ENCODE measurements at regions not wholly inside any gene's neighbourhood (a gene's known extent, or its start where the extent isn't known, plus 50 kb on each side); places are given as distances from the start of the nearest gene placed in this dataset.

DNA sequence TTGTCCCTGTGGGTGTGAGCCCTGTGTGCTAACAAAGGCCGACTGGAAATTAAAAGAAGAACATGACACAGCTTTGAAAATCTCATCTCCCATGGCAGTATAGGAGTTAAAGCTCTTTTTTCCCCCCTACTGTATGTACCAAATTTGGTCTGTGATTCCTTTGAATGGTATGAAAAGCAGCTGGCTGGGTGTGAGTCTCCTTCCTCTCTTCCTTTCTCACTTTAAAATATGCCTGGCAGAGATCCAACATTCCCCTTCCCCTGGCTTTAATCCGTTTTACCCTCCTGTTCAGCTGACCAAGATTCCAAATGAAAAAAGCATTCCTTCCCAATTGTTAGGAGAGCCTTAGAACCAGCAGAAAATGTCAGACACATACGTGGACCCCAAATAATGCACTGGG lies 225.0 kb upstream of the CELF2 start:
- peak; percentile 80 to 94 for DNase-seq (ENCODE audit: low read depth in 2 of 2)

GRCh38 chr10:10794046-10794445 lies 223.6 kb upstream of the CELF2 start:
- DNase-seq (ENCODE audit: low read depth in 2 of 2) = no peak

DNA sequence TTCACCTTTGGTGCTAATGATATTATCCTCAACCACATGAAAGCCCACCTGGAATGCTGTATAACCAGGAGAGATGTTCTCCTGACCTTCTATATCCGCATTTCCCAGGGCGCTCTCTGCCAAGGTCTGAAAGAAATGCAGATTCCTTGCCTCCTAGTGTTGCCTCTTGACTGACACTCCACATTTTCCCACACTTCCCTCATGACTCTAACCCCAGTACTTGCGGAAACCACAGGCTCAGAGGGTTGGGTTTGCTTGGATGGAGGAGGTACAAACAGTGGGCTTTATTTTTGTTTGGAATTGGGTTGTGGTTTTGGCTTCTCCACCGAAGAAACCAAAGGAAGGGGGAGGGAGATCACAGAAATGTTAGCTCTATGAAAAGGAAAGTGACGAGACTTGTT lies 222.9 kb upstream of the CELF2 start:
- peak in 1 of 2 donors; percentile 91 for DNase-seq (ENCODE audit: low read depth in 2 of 2)

- peak; percentile 6 to 87 for DNase-seq (ENCODE audit: low read depth in 2 of 2)
Measured at GRCh38 chr10:10796061-10796773, 221.5 kb upstream of the CELF2 start.

- peak in 1 of 2 donors; percentile 62 for DNase-seq (ENCODE audit: low read depth in 2 of 2)
Measured at GRCh38 chr10:10796774-10797415, 220.8 kb upstream of the CELF2 start.

GRCh38 chr10:10797513-10797912 lies 220.2 kb upstream of the CELF2 start:
- DNase-seq (ENCODE audit: low read depth in 2 of 2) = no peak

DNA sequence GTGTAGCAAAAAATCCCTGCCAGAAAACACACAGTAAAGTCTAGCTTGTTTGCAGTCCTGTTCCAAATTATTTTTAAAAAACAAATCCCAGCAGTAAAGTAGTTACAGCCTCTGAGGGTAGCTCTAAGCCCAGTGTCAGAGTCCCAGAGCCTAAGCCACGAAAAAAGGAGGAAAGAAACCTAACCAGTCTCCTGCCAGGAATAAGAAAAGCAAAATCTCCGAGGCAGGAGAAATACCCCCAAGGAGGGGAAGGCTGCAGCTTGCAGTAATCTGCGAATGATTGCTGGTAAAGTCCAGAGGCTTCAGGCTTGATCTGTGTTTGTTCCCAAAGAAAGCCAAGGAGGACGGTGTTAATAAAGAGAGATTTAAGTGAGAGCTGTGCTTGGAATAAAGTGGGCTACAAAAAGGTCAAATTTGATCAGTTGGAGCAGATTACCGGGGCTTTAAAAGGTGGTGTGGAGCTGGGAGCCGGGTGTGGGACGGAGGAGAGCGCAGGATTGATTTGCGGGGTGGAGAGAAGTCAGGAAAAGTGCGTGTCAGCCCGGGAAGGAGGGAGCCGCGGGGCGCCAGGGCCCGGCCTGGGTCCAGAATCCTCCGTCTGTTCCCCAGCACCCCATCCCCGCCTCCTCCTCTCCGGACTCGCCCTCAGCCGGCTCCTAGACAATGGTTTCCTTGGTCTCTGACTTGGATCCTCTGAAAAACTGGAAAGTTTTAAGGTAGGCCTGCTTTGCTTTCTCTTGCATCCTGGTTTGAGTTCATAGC lies 219.4 kb upstream of the CELF2 start:
- DNase-seq (ENCODE audit: low read depth in 2 of 2) = no peak

DNA sequence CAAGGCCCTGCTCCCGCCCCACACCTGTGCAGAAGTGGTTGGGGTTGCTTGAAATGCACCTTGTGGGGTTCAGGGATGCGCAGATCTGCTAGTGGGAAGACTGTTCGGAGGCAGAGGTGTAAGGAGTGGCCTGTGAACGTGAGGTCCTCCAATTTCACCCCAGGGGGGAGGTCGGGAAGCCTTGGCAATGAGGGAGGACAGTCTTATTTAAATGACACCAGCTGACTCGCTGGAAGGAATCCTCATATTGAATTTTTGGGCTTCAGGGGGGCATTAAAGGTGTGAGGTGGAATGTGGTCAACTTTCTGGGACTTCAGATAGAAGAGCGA lies 218.8 kb upstream of the CELF2 start:
- DNase-seq (ENCODE audit: low read depth in 2 of 2) = no peak

GRCh38 chr10:10800961-10801360 lies 216.7 kb upstream of the CELF2 start:
- DNase-seq (ENCODE audit: low read depth in 2 of 2) = no peak

DNA sequence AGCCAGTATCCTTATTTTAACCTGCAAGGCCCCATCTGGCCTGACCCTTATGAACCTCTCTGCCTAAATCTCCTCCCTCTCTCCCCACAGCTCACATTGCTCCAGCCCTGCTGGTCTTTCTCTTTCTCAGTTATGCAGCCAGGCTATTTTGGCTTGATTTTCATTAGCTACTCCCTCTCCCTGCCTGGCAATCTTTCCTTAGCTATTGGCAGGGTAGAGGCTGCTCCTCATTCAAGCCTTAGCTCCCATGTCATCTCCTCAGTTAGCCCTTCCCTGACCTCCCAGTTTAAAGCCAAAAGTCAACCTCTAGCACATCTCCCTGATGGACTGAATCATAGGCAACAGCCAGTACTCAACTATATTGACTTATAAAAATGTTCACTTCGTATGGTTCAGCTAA lies 214.4 kb upstream of the CELF2 start:
- no peak for DNase-seq (ENCODE audit: low read depth in 2 of 2)

DNA sequence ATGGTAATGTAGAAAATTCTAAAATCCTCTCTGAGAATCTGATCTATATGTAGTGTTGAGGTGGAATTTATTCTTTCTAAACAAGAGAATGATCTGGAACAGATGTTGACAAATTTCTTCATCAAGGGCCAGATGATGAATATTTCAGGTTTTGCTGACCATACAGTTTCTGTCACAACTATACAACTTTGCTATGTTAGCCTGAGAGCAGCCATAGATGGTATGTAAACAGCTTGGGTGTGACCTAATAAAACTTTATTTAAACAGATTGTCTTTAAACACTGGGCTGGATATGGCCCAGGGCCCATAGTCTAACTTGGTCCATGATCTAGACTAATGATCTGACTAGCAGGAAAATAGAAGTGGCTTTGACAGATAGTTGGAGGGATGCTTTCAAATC lies 213.6 kb upstream of the CELF2 start:
- DNase-seq (ENCODE audit: low read depth in 2 of 2) = no peak

DNA sequence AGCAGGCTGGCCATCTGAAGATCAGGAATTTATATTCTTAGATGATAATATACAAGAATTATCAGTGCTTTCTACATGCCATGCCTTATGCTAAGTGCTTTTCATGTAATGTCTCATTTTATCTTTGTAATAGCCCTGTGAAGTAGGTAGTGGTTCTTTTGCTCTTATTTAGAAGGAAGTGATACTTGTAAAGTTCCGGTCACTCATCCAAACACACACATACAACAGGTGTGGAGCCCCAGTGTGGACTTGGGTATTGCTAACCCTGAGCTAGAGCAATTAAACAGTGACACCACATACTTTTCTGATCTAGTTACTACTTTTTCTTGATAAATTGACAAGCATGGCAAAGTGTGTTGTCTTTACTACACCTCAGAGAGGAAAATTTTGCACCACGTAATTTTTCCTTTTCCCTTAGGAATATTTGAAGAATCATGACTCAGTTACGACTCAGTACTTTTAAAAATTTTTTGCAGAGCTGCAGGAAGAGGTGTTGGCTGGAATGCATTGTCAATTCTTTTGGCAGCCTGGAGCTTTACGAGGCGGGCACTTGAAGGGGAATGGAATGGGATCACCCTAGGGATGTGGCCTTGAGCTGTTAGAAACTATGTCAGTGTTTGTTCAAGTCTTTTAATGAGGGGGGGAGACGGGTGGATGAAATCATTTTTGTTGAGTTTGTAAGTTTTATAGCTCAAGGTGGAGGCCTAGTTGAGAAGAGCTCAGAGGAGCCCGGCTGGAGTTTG lies 212.5 kb upstream of the CELF2 start:
- DNase-seq (ENCODE audit: low read depth in 2 of 2) = peak; percentile 6 to 81

GRCh38 chr10:10807106-10807505 lies 210.6 kb upstream of the CELF2 start:
- DNase-seq (ENCODE audit: low read depth in 2 of 2) = no peak

- no peak for DNase-seq (ENCODE audit: low read depth in 2 of 2)
Measured at GRCh38 chr10:10811562-10811961, 206.1 kb upstream of the CELF2 start.

GRCh38 chr10:10813656-10814055 lies 204.0 kb upstream of the CELF2 start:
- DNase-seq (ENCODE audit: low read depth in 2 of 2) = no peak

DNA sequence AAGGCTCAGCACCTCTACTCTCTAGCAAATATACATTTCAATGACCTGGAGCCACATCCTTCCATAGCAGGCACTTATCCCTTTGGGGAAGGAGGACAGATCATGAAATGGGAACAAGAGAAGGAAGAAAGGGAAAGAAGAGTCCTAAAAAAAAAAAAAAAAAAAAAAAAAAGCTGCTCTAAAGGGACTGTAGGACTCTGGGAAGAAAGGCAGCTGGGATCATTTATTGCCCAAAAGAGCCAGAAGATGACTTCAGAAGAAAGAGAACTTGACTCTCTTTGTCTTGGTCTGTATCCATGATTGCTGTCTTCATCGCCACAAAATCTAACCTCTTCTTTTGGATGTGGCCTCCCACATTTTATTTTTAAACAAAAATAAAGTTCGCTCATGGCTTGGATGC lies 203.6 kb upstream of the CELF2 start:
- no peak for DNase-seq (ENCODE audit: low read depth in 2 of 2)

DNA sequence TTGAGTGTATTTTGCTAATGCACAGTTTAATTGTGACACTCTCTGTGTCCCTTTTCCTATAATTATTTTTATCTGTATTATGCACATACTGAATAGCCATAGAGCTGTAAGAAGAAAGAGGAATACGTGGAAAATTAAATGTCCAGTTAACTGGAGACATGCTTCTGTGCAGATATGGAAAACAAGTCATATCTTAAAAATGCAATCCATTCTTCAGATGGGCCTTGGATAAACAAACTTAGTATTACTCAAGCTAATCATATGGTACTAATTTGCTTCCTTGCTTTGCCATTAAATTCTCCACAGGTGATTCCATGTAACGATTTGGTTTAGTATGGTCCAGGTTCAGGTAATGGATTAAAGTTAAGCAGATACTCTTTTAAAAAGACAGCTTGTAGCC lies 201.2 kb upstream of the CELF2 start:
- DNase-seq (ENCODE audit: low read depth in 2 of 2) = no peak

DNA sequence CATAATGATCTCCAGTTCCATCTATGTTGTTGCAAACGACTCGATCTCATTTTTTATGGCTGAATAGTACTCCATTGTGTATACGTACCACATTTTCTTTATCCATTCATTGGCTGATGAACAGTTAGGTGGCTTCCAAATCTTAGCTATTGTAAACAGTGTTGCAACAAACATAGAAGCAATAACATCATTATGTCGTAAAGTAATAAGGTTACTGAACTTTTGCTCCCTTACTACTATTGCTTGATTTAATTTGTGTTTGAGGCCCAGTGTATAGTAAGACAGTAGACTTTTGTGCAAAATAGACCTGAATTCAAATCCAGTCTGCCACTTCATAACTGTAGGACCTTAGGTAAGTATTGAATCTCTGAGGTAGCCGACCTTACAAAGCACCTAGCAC lies 200.1 kb upstream of the CELF2 start:
- DNase-seq (ENCODE audit: low read depth in 2 of 2) = no peak

GRCh38 chr10:10818082-10818481 lies 199.6 kb upstream of the CELF2 start:
- no peak for DNase-seq (ENCODE audit: low read depth in 2 of 2)

DNA sequence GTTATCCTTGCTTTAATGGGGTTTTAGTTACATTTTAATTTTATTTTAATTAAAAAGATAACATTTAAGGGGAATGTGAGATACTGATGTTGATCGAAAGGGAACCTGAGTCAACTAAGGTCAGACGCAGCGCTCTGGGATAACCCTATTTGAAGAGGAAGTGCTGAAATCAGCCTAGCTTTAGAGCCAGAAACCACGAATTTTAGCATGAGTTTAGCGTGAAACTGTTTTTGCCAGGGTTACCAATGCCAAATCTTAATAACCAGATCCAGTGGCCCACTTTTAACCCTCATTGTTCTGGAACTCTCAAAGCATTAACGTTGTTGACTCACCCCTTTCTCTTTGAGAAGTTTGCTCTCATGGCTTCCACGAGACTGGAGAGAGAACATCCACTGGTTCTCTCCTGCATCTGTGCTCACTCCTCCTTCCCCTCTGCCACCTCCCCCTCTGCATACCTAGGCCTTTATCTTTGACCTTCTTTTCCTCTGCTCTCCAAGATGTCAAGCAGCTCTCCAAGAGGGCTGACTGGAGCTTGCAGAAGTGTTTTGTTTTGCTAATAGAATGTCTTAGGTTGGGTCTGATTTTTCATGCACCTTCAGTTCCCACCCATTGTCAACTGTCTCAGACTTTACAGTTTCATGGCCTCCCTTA lies 198.3 kb upstream of the CELF2 start:
- no peak for DNase-seq (ENCODE audit: low read depth in 2 of 2)

DNA sequence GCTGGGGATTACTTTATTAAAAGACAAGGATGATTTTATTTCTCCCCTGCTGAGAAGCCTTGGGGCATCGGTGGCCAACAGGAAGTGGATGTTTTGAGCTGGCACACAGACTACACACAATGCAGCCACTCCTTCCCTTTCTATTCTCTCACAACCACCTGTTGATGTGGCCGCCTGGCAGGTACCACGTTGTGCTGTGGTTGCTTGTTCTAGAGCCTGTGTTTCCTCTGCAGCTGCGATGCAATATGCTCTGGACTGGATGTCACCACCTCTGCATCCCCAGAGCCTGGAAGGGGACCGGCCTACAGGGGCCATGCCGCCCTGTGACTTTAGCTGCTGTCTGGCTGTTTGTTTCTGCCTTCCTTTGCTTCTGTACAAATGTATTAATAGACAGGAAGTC lies 195.7 kb upstream of the CELF2 start:
- DNase-seq (ENCODE audit: low read depth in 2 of 2) = peak in 1 of 2 donors; percentile 11
